DMS153 treated with DMSO at 0.1 percent for 48 hours (cell line): ENCODE measurements at regions not wholly inside any gene's neighbourhood (a gene's known extent, or its start where the extent isn't known, plus 50 kb on each side); places are given as distances from the start of the nearest gene placed in this dataset.

ENCODE experiments used
- DNase-seq: peaks from one replicate; lab custom pipeline; 2025; ENCODE audit not compliant: unreplicated experiment; lab: John Stamatoyannopoulos, UW

GRCh38 chr5:3365501-3366215 is 230.0 kb upstream of the IRX1 start:
- DNase-seq, result no peak

DNA sequence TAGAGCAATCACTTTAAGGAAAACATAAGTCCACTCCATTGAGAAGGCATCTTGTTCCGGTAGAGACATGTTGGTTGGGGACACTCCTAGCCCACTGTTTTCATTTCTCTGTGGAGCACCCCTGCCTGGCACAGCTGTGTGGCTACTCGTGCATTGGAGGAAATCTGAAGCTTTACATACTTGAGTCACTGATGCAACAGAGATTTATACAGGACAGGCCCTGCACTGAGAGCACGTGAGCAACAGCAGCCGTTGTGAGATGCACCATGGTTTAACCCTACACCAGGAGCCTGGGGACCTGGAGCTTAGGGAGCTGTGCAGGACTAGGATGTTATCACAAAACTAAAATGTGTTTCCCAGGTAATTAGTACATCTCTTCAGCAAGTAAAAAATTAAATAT is 230.7 kb upstream of the IRX1 start:
- no peak for DNase-seq

DNA sequence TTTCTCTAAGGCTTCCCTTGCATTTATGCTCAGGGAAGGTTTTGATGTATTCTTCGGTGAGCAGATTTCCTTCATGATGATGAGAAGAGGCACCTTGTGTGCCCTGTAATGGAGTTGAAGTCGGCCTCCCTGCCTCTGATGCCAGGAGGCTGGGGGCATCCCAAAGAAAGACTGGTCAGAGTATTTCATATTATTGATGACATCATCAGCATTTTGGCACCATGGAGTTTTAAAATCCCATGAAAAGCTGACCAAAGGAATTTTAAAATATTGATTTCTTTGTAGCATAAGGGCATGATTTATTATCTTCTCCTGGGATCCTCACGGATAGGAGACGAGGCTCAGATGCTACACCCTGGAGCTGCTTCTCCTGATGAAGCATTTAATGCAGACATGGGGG is 231.2 kb upstream of the IRX1 start:
- DNase-seq, result no peak

DNA sequence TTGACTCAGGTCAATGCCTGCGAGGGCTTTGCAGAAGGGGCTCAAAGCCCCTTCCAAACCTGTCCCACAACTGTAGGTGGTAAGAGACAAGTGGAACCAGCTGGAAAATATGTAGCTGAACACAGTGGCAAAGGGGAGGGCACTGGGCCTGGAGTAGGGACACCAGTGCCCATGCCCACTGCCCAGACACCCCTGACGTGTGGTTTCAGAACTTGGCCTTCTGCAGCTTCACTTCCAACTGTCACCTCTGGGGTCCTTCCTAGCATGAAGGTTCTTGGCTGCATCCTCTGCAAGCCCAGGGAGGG is 233.1 kb upstream of the IRX1 start:
- no peak for DNase-seq

- DNase-seq, result no peak
Observed at GRCh38 chr5:3361811-3362605, 233.6 kb upstream of the IRX1 start.

- DNase-seq, result peak; percentile 31
Observed at GRCh38 chr5:3359642-3360041, 236.0 kb upstream of the IRX1 start.

- DNase-seq, result no peak
Observed at GRCh38 chr5:3357291-3357690, 238.3 kb upstream of the IRX1 start.

- DNase-seq, result no peak
Observed at GRCh38 chr5:3356016-3356415, 239.6 kb upstream of the IRX1 start.

GRCh38 chr5:3355126-3355525 is 240.5 kb upstream of the IRX1 start:
- no peak for DNase-seq

- no peak for DNase-seq
Observed at GRCh38 chr5:3354606-3355005, 241.0 kb upstream of the IRX1 start.

DNA sequence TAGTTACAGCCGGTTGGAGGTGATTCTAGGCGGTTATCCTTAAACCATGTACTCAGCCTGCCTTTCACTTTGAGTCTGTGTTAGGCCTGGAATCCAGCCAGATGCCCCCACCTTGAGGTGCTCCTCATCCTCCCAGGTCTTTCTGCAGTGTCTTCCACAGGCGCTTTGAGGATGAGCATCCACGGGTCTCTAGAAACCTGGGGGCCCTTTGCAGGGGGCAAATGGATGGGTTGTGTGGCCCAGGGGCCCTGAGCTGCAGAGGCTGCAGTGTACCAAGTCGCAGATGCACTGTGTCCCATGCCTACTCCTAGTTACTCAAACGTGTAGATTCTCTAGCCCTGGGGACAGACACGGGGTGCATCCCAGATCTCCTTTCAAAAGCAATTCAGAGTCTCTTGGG is 242.1 kb upstream of the IRX1 start:
- DNase-seq, result no peak

DNA sequence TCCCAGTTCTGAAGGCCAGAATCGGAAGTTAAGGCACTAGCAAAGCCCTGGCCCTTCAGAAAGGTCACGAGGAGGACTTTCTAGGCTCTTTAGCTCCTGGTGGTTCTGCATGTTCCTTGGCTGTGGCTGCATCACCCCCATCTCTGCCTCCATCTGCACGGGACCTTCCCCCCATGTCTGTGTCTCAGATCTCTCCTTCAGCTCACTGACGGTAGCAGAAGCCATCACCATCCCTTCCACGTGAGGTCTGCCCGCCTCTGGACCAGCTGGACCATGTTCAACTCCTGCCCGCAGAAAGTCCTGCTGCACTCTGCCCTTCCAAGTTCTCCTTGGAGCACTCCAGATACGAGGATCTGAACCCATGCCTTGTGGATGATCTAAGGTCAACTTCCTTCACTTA is 242.9 kb upstream of the IRX1 start:
- DNase-seq, result no peak

DNA sequence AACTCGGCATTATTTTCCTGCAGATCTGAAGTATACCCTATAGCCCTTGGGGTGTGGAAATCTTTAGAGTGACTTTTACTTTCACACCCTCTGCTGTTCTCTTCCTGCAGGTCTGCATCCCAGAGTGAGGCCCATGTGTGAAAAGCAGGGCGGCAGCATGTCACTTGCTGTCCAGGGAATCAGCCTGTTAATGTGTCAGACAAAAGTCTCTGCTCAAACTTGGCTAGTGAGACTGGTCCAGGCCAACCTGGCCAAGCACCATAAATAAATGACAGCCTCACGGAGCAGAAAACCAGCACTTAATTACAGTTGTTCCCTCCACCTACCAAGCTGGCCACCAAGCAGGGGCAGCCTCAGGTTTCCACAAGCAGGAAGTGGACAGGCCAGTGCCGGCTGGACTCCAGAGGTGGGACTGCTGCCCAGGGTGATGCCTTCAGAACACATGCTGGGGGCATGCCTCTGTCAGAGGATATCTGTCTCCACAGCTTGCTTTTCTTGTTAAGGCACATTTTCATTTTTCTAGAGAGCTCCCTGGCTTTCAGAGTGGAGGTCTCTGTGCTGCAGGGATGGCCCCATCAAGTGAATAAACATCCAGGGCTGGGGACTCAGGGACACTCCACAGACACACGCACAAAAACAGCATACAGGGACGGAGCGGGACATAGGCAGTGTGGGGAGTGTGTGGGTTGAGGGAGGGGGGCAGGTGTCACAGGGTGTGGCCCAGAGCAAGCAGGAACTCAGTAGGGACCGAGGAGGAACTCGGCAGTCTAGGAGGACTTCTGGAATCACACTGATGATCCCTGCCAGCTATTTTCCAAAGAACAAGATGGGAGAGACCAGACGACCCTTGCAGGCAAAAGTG is 243.8 kb upstream of the IRX1 start:
- DNase-seq, result no peak

DNA sequence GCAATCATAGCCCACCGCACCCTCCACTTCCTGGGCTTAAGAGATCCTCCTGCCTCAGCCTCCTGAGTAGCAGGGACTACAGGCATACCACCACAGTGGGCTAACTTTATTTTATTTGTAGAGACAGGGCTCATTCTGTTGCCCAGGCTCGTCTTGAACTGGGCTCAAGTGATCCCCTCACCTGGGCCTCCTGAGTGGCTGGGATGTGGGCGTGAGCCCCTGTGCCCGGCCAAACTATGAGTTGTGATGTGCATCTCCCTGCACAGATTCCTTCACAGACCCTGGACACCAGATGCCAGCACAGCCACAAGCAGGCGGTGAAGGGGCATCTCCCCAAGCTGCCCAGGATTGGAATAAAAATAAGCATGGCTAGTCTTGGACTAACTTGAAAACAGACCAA is 244.9 kb upstream of the IRX1 start:
- no peak for DNase-seq

DNA sequence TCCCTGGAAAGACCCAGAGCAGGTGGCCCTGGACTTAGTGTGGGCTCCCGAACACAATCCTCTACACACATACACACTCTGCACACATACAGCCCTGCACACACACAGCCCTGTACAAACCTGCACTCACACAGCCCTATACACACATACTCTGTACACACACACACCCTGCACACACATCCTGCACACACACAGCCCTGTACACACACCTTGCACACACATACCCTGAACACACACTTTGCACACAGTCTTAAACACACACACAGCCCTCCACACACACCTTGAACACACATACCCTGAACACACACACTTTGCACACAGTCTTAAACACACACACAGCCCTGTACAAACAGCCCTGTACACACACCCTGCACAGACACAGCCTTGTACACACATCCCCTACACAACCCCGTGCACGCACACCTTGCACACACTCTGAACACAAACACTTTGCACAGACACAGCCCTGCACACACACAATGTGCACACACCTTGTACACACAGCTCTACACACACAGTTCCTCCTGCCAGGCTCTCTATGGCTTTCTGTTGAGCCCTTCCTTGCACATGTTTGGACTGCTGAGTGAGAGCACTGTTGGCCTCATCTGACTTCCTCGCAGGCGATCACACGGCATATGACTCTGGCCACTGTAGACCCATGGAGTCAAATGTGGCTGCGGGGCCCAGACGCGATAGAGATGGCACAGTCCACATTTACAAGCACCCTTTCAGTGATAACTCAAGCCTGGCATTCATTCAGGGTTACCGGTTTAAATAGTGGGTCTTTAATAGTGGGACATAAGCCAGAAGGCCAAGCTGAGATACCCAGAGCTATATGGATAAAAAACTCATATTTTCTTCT is 245.7 kb upstream of the IRX1 start:
- no peak for DNase-seq

DNA sequence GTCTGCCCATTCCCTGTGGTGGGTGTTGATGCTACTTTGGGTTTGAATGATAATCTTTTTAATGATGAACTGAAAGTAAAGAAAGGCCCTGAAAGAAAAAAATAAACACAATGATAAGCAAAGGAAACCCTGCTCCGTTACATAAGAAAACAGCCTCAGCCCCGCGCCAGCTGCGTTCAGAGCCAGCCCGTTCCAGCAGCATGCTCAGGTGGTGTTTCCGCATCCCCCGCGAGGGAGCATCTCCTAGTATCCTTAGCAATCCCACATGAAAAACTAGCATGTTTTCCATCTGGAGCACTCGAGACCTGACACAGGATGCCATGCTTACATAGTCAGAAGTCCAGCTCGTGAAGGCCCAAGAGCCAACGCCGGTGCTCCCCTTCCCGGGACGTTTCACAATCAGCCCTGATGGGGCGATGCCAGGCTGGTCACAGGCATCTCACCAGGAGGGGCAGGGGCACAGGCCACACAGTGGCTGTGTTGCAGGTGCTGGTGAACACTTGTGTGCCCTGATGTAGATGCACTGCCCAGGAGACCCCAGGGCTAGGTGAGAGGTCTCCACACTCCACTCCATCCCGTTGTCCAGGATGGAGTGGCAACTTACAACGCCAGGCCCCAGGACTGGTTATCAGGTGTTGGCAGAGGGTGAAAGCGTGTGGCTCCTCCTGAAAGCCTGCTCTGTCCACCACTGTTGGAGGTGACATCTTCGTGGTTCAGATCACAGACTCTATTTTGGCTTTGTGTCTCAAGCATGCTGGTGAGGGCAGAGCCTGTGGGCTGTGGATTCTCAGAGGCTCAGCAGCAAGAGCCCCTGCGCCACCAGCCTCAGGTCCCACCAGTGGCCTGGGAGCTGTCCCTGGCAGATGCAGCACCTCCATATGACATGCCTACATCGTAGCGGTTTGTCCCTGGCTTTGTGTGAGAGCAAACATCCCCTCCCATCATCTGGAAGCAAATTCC is 246.8 kb upstream of the IRX1 start:
- DNase-seq, result no peak

DNA sequence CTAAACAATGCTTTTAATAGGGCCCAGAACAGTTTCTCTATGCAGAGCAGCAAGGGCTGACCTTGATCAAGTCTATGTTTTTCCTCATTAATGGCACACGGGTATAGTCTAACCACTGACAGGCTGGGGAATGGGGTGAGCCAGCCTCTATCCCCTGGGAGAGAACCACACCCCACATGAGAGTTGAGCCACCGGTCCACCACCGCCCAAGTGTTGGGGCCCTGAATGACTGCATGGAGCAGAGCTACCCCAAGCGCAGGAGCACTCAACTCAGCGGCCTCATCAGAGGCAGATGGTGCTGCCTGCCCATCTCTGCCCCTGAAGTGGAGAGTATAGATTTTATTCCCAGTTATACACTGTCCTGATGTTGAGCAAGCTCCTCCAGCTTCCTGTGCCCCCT is 247.9 kb upstream of the IRX1 start:
- DNase-seq, result no peak

DNA sequence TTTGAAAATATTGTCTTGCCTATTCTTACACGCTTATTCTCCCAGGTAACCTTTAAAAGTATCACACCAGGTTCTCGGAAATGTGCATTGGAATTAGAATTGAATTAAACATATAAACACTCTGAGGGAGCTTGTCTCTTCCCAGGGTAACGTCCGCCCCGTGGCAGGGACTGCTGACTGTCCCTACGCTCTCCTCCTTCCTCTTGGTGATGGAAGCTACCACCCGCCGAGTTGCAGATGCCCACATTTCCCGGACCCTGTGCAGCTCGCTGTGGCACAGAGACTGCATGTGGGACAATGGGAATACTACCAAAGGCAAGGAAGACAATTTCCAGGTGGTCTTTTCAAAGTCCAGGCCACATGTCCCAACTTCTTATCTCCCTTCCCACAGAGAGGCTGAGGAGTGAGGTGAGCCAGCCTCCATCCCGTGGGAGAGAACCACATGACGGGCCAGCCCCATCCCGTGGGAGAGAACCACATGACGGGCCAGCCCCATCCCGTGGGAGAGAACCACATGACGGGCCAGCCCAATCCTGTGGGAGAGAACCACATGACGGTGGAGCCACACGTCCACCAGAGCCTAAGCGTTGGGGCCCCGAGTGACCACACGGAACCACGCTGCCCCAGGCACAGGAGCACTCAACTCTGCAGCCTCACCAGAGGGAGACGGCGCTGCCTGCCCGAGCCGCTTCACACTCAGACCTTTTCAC is 249.4 kb upstream of the IRX1 start:
- no peak for DNase-seq

- DNase-seq, result no peak
Observed at GRCh38 chr5:3345195-3345594, 250.4 kb upstream of the IRX1 start.
